ENCODE measurements at regions not wholly inside any gene's neighbourhood (a gene's known extent, or its start where the extent isn't known, plus 50 kb on each side); places are given as distances from the start of the nearest gene placed in this dataset.

DNA sequence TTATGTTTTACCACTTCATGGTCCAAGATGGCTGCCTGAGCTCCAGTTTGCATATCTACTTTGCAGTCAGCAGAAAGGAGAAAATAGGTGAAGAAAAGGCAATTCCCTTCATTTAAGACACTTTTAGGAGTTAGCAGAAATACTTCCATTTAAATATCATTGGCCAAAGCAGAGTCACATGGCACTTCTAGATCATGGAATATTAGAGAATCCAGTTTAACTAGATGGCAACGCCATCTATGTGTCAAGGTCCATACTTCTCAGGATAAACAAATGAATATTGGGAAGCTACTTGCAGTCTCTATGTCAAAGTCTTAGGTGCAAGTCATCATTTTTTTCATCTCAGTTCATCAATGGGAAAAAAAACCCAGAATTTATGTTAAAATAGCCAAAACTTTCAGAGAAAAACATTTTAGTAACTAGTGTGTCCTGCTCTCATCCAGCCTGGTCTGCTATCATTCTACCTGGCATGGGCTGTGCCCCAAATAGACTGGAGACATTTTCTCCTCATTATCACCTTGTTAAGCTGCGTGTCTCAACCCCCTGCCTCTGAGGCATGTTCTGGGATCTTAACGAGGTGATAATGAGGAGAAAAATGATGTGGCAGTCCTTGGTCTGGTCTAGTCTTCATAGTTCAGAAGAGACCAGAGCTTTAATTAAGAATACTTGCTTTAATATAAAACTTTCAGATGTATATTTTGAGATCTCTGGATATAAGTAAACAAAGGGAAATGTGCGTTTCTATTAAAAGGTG is 227.3 kb downstream of the TBX18 start:
- DNase-seq (ENCODE audit: low read depth in 4 of 6, low spot score in 6 of 6): no peak

DNA sequence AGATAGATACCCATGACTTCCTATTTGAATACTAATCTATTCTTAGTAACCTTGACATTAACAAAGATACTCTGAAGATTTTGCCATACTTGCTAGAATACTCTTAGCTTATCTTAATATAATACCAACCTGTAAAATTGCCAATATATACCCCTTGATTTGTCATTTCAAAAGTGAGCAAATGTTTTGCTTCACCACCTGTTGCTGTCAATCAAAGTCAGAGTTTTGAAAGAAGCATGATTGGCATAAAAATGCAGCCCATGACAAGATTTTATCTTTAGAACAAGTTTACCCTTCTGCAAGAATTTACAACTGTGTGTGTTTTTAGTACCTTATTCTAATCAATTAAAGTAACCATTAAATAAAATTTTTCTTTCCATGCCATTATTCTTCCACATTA is 236.2 kb downstream of the TBX18 start:
- Histone ChIP-seq H3K27ac (ENCODE audit: low read depth, low read length) (no peak overlapping the region), H3K4me3 (ENCODE audit: low read depth, low read length) (no peak overlapping the region), H3K9me3 (ENCODE audit: control insufficient read depth, insufficient read depth, low read length) (no peaks in the 10 kb centered on the region), H3K36me3 (ENCODE audit: control insufficient read depth, insufficient read depth, low read length) (no peaks in the 10 kb centered on the region), H3K4me1 (ENCODE audit: control insufficient read depth, insufficient read depth, low read length) (no peaks in the 10 kb centered on the region), H3K27me3 (ENCODE audit: control insufficient read depth, insufficient read depth, low read length) (no peaks in the 10 kb centered on the region)
- no peak for DNase-seq (ENCODE audit: low read depth in 4 of 6, low spot score in 6 of 6)

More for the DNA sequence above, 227.3 kb downstream of the TBX18 start:
- no peaks in the 10 kb centered on the region for H3K9me3 ChIP-seq (ENCODE audit: control insufficient read depth, insufficient read depth, low read length)
- H3K4me3 ChIP-seq (ENCODE audit: low read depth, low read length): no peak overlapping the region
- no peaks in the 10 kb centered on the region for H3K36me3 ChIP-seq (ENCODE audit: control insufficient read depth, insufficient read depth, low read length)
- no peaks in the 10 kb centered on the region for H3K27me3 ChIP-seq (ENCODE audit: control insufficient read depth, insufficient read depth, low read length)
- no CpG with 5 or more reads among the region's 4 CpGs for WGBS (ENCODE audit: insufficient coverage)
- H3K27ac ChIP-seq (ENCODE audit: low read depth, low read length): no peak overlapping the region
- H3K4me1 ChIP-seq (ENCODE audit: control insufficient read depth, insufficient read depth, low read length): no peaks in the 10 kb centered on the region

DNA sequence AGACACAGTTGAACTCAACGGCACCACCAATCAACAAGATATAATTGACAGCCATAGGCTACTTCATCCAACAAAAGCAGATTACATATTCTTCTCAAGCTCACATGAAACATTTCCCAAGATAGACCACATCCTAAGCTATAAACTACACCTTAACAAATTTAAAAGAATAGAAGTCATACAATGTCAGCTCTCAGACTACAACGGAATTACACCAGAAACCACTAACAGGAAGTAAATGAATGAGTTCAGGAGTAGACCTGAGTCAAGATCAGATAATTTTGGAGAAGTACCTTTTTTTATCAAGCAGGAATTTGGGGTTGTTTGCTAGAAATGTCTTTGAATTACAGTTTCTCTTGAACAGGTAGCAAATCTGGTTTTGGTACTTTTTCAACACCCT is 237.8 kb downstream of the TBX18 start:
- Histone ChIP-seq H3K4me1 (ENCODE audit: control insufficient read depth, insufficient read depth, low read length) (no peaks in the 10 kb centered on the region), H3K36me3 (ENCODE audit: control insufficient read depth, insufficient read depth, low read length) (no peaks in the 10 kb centered on the region), H3K9me3 (ENCODE audit: control insufficient read depth, insufficient read depth, low read length) (no peaks in the 10 kb centered on the region), H3K27ac (ENCODE audit: low read depth, low read length) (no peak overlapping the region), H3K4me3 (ENCODE audit: low read depth, low read length) (no peak overlapping the region), H3K27me3 (ENCODE audit: control insufficient read depth, insufficient read depth, low read length) (no peaks in the 10 kb centered on the region)
- WGBS (ENCODE audit: insufficient coverage): 79% methylated on average over 1 of the region's 2 CpGs
- DNase-seq (ENCODE audit: low read depth in 4 of 6, low spot score in 6 of 6): no peak

- no peaks in the 10 kb centered on the region for H3K4me1 ChIP-seq (ENCODE audit: control insufficient read depth, insufficient read depth, low read length)
- no peak for DNase-seq (ENCODE audit: low read depth in 4 of 6, low spot score in 6 of 6)
- whole genome bisulfite sequencing (ENCODE audit: insufficient coverage): 83% methylated on average over 2 of the region's 2 CpGs
- no peaks in the 10 kb centered on the region for H3K27me3 ChIP-seq (ENCODE audit: control insufficient read depth, insufficient read depth, low read length)
- no peak overlapping the region for H3K27ac ChIP-seq (ENCODE audit: low read depth, low read length)
- H3K4me3 ChIP-seq (ENCODE audit: low read depth, low read length): no peak overlapping the region
- H3K36me3 ChIP-seq (ENCODE audit: control insufficient read depth, insufficient read depth, low read length): no peaks in the 10 kb centered on the region
- no peaks in the 10 kb centered on the region for H3K9me3 ChIP-seq (ENCODE audit: control insufficient read depth, insufficient read depth, low read length)
Observed at GRCh38 chr6:84525907-84526306, 238.5 kb downstream of the TBX18 start.

- Histone ChIP-seq H3K27ac (ENCODE audit: low read depth, low read length) (no peak overlapping the region), H3K4me1 (ENCODE audit: control insufficient read depth, insufficient read depth, low read length) (no peaks in the 10 kb centered on the region), H3K9me3 (ENCODE audit: control insufficient read depth, insufficient read depth, low read length) (no peaks in the 10 kb centered on the region), H3K36me3 (ENCODE audit: control insufficient read depth, insufficient read depth, low read length) (no peaks in the 10 kb centered on the region), H3K4me3 (ENCODE audit: low read depth, low read length) (no peak overlapping the region), H3K27me3 (ENCODE audit: control insufficient read depth, insufficient read depth, low read length) (no peaks in the 10 kb centered on the region)
- WGBS (ENCODE audit: insufficient coverage): 100% methylated on average over 1 of the region's 4 CpGs
- DNase-seq (ENCODE audit: low read depth in 4 of 6, low spot score in 6 of 6): no peak
Observed at GRCh38 chr6:84524636-84525035, 239.8 kb downstream of the TBX18 start.

DNA sequence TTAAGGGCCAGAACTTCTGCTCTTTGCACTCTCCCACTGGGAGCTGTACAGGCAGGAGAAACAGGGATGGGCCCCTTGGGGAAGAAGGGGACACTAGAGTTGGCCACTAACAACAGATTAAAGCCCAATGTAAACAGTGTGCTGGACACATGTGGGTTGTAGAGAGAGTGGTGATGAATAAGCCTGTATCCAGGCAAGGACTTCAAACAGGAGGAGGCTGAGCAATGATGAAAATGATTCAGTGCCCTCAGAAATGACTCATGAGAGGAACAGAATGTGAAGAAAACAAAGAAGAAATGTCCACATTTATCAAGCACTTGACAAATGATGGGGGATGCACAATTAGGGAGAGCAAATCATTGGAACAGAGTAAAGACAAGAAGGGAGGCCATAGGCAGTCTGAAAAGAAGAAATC is 242.3 kb downstream of the TBX18 start:
- H3K27ac ChIP-seq (ENCODE audit: low read depth, low read length): no peak overlapping the region

GRCh38 chr6:84521511-84521910 is 242.9 kb downstream of the TBX18 start:
- Histone ChIP-seq H3K27me3 (ENCODE audit: control insufficient read depth, insufficient read depth, low read length) (no peaks in the 10 kb centered on the region), H3K4me3 (ENCODE audit: low read depth, low read length) (no peak overlapping the region), H3K36me3 (ENCODE audit: control insufficient read depth, insufficient read depth, low read length) (no peaks in the 10 kb centered on the region), H3K4me1 (ENCODE audit: control insufficient read depth, insufficient read depth, low read length) (no peaks in the 10 kb centered on the region), H3K27ac (ENCODE audit: low read depth, low read length) (no peak overlapping the region), H3K9me3 (ENCODE audit: control insufficient read depth, insufficient read depth, low read length) (no peaks in the 10 kb centered on the region)
- DNase-seq (ENCODE audit: low read depth in 4 of 6, low spot score in 6 of 6): no peak
- WGBS (ENCODE audit: insufficient coverage): no CpG with 5 or more reads among the region's 1 CpG

More for the DNA sequence above, 242.3 kb downstream of the TBX18 start:
- H3K4me3 ChIP-seq (ENCODE audit: low read depth, low read length): no peak overlapping the region
- H3K9me3 ChIP-seq (ENCODE audit: control insufficient read depth, insufficient read depth, low read length): no peaks in the 10 kb centered on the region
- peak in 2 of 6 donors; percentile 5 to 53 for DNase-seq (ENCODE audit: low read depth in 4 of 6, low spot score in 6 of 6)
- no peaks in the 10 kb centered on the region for H3K4me1 ChIP-seq (ENCODE audit: control insufficient read depth, insufficient read depth, low read length)
- H3K27me3 ChIP-seq (ENCODE audit: control insufficient read depth, insufficient read depth, low read length): no peaks in the 10 kb centered on the region
- H3K36me3 ChIP-seq (ENCODE audit: control insufficient read depth, insufficient read depth, low read length): no peaks in the 10 kb centered on the region

DNA sequence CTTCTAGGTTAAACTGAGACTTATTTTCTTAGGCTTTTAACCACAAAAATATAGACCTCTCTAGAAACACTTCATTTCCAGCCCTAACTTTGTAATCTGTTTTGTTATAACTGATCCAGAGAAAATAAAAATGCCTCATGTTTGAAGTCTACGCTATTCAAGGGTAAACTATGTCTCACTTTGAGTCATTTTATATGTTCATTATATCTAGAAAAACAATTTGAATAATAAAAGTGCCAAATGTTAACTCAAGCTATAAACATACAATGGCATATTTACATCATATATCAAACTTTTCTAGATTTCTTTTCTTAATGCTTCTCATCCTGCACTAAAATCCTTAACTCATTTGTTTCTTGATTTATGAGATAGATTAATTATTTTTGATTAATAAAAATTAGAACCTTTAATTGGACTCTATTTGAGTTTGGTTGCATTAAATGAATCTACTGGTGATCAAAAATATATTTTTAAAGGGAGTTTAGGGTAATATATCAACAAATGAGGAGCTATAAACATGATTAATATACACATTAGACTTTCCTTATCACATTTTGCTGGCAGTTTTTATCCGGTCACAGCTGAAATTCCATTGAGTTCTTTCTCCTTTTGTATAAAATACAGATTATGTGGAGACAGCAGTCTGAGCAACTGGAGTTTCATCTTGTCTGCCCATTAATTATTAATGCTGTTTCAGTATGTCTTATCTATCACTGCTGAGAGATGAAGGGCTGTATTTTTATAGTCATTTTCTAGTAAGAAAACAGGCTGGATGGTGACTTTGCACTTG is 246.5 kb downstream of the TBX18 start:
- DNase-seq (ENCODE audit: low read depth in 4 of 6, low spot score in 6 of 6): no peak

GRCh38 chr6:84516154-84516553 is 248.2 kb downstream of the TBX18 start:
- Histone ChIP-seq H3K4me3 (ENCODE audit: low read depth, low read length) (no peak overlapping the region), H3K4me1 (ENCODE audit: control insufficient read depth, insufficient read depth, low read length) (no peaks in the 10 kb centered on the region), H3K27me3 (ENCODE audit: control insufficient read depth, insufficient read depth, low read length) (no peaks in the 10 kb centered on the region), H3K27ac (ENCODE audit: low read depth, low read length) (no peak overlapping the region), H3K9me3 (ENCODE audit: control insufficient read depth, insufficient read depth, low read length) (no peaks in the 10 kb centered on the region), H3K36me3 (ENCODE audit: control insufficient read depth, insufficient read depth, low read length) (no peaks in the 10 kb centered on the region)
- DNase-seq (ENCODE audit: low read depth in 4 of 6, low spot score in 6 of 6): no peak
- WGBS (ENCODE audit: insufficient coverage): no CpG with 5 or more reads among the region's 2 CpGs

More for the DNA sequence above, 246.5 kb downstream of the TBX18 start:
- H3K4me1 ChIP-seq (ENCODE audit: control insufficient read depth, insufficient read depth, low read length): no peaks in the 10 kb centered on the region
- no peaks in the 10 kb centered on the region for H3K9me3 ChIP-seq (ENCODE audit: control insufficient read depth, insufficient read depth, low read length)
- H3K27me3 ChIP-seq (ENCODE audit: control insufficient read depth, insufficient read depth, low read length): no peaks in the 10 kb centered on the region
- H3K4me3 ChIP-seq (ENCODE audit: low read depth, low read length): no peak overlapping the region
- WGBS (ENCODE audit: insufficient coverage): no CpG with 5 or more reads among the region's 2 CpGs
- no peaks in the 10 kb centered on the region for H3K36me3 ChIP-seq (ENCODE audit: control insufficient read depth, insufficient read depth, low read length)
- no peak overlapping the region for H3K27ac ChIP-seq (ENCODE audit: low read depth, low read length)

DNA sequence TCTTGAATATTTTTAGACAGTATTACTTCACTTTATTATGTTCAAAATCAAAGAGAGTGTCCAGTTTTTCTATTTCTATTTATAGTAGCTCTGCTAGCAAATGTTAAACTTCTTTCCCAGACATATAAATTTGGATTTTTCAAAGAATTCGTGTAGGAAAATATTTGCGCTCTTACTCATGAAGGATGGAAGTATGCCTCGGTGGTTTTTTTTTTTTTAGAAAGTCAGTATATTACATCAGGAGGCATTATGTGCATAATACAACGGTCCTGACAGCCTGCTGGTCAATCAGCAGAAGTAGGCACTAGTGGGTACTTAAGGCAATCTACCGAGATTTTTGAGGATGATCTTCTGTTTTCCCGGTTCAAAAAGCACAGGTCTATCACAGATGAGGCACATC is 249.3 kb downstream of the TBX18 start:
- Histone ChIP-seq H3K4me3 (ENCODE audit: low read depth, low read length) (no peak overlapping the region), H3K36me3 (ENCODE audit: control insufficient read depth, insufficient read depth, low read length) (no peaks in the 10 kb centered on the region), H3K9me3 (ENCODE audit: control insufficient read depth, insufficient read depth, low read length) (no peaks in the 10 kb centered on the region), H3K27me3 (ENCODE audit: control insufficient read depth, insufficient read depth, low read length) (no peaks in the 10 kb centered on the region), H3K27ac (ENCODE audit: low read depth, low read length) (no peak overlapping the region), H3K4me1 (ENCODE audit: control insufficient read depth, insufficient read depth, low read length) (no peaks in the 10 kb centered on the region)
- 100% methylated on average over 1 of the region's 6 CpGs for WGBS (ENCODE audit: insufficient coverage)
- DNase-seq (ENCODE audit: low read depth in 4 of 6, low spot score in 6 of 6): no peak

Measured in spinal cord (tissue), 9 donors.